PFSK-1 (cell line): ENCODE measurements at regions not wholly inside any gene's neighbourhood (a gene's known extent, or its start where the extent isn't known, plus 50 kb on each side); places are given as distances from the start of the nearest gene placed in this dataset.

Experiments
- FOXP2 ChIP-seq: optimal IDR thresholded peaks from 2 replicates; pipeline ENCODE3; 2011; ENCODE audit warnings: borderline replicate concordance, control low read depth, inconsistent platforms; ENCODE audit not compliant: insufficient read depth; ENCODE audit errors: extremely low read length, extremely low read depth
- POLR2AphosphoS5 ChIP-seq: IDR thresholded peaks from 2 replicates; pipeline ENCODE4 v1.6.1; 2012; ENCODE audit warnings: low read depth, mild to moderate bottlenecking, control low read depth, low read length, moderate library complexity
- REST ChIP-seq, 2 experiments: IDR thresholded peaks; 2 replicates each; pipeline versions ENCODE4 v1.6.1 to v1.8.0; 2011 to 2012; ENCODE audit warnings: low read depth in 2 of 2, low read length in 2 of 2, control low read depth in 1 of 2, inconsistent platforms in 1 of 2, mild to moderate bottlenecking in 1 of 2, moderate library complexity in 1 of 2; ENCODE audit not compliant: insufficient read depth in 1 of 2
- SIN3A ChIP-seq: IDR thresholded peaks from 2 replicates; pipeline ENCODE4 v1.6.1; 2012; ENCODE audit warnings: mild to moderate bottlenecking, low read length, moderate library complexity, borderline replicate concordance; ENCODE audit not compliant: insufficient read depth
- TAF1 ChIP-seq: IDR thresholded peaks from 2 replicates; pipeline ENCODE4 v1.6.1; 2012; ENCODE audit warnings: low read length, control low read depth, borderline replicate concordance; ENCODE audit not compliant: insufficient read depth

- TF ChIP-seq FOXP2 (no peak), TAF1 (no peak), POLR2AphosphoS5 (no peak), SIN3A (no peak), REST (IDR thresholded peaks at IDR 0.05; ENCODE audit: insufficient read depth in 1 of 2, low read depth in 2 of 2, low read length in 2 of 2) (no peak)
Measured at GRCh38 chr6:91824331-91824730, 1237.5 kb upstream of the MAP3K7 start.

GRCh38 chr6:91822581-91822980 lies 1235.7 kb upstream of the MAP3K7 start:
- TF ChIP-seq SIN3A = no peak

GRCh38 chr6:91816335-91816734 lies 1229.5 kb upstream of the MAP3K7 start:
- TF ChIP-seq TAF1 (no peak), SIN3A (no peak), FOXP2 (no peak)

GRCh38 chr6:91813641-91814040 lies 1226.8 kb upstream of the MAP3K7 start:
- TF ChIP-seq SIN3A (no peak), TAF1 (no peak), FOXP2 (no peak), POLR2AphosphoS5 (no peak), REST (IDR thresholded peaks at IDR 0.05; ENCODE audit: insufficient read depth in 1 of 2, low read depth in 2 of 2, low read length in 2 of 2) (no peak)

GRCh38 chr6:91812596-91813274 lies 1225.9 kb upstream of the MAP3K7 start:
- no peak for TF ChIP-seq FOXP2

- TF ChIP-seq REST (IDR thresholded peaks at IDR 0.05; ENCODE audit: insufficient read depth in 1 of 2, low read depth in 2 of 2, low read length in 2 of 2) (no peak), SIN3A (no peak), POLR2AphosphoS5 (no peak), FOXP2 (no peak), TAF1 (no peak)
Measured at GRCh38 chr6:91804981-91805380, 1218.1 kb upstream of the MAP3K7 start.

- TF ChIP-seq POLR2AphosphoS5 (no peak), FOXP2 (no peak), TAF1 (no peak), SIN3A (no peak), REST (IDR thresholded peaks at IDR 0.05; ENCODE audit: insufficient read depth in 1 of 2, low read depth in 2 of 2, low read length in 2 of 2) (no peak)
Measured at GRCh38 chr6:91802431-91802830, 1215.6 kb upstream of the MAP3K7 start.
